Neural cell (in vitro differentiated cells): ENCODE measurements at regions not wholly inside any gene's neighbourhood (a gene's known extent, or its start where the extent isn't known, plus 50 kb on each side); places are given as distances from the start of the nearest gene placed in this dataset.

Experiments used
- H2AFZ ChIP-seq: fragments of 200-600, 300-800 bp; sonication (generic), shearing (Covaris generic); 2 replicates; pipeline ENCODE4 v1.6.0; 2014; ENCODE audit warnings: low read depth, mild to moderate bottlenecking, antibody characterized with exemption, low read length, moderate library complexity
- H3F3A ChIP-seq: fragments of 200-600 bp; shearing (Covaris generic); 2 replicates; pipeline ENCODE4 v1.6.1; 2016; ENCODE audit warnings: mild to moderate bottlenecking, moderate library complexity, mixed read lengths, antibody characterized with exemption, low read length; ENCODE audit not compliant: insufficient read depth, poor library complexity, severe bottlenecking
- H3K27ac ChIP-seq: fragments of 200-600, 300-800 bp; sonication (generic), shearing (Covaris generic); 2 replicates; pipeline ENCODE4 v1.5.1; 2014; ENCODE audit warnings: mild to moderate bottlenecking, low read length, moderate library complexity
- H3K27me3 ChIP-seq: fragments of 300-800, 200-600 bp; sonication (generic), shearing (Covaris generic); 2 replicates; pipeline ENCODE4 v1.6.0; 2014; ENCODE audit warnings: mild to moderate bottlenecking, low read depth, low read length, moderate library complexity; ENCODE audit not compliant: insufficient read depth
- H3K36me3 ChIP-seq: fragments of 300-800, 200-600 bp; sonication (generic), shearing (Covaris generic); 2 replicates; pipeline ENCODE4 v1.5.1; 2014; ENCODE audit warnings: mild to moderate bottlenecking, antibody characterized with exemption, low read length, moderate library complexity; ENCODE audit not compliant: insufficient read depth
- H3K4me2 ChIP-seq: fragments of 300-800, 200-600 bp; sonication (generic), shearing (Covaris generic); 2 replicates; pipeline ENCODE4 v1.6.0; 2014; ENCODE audit warnings: mild to moderate bottlenecking, low read length
- H3K4me3 ChIP-seq: fragments of 300-800, 200-600 bp; sonication (generic), shearing (Covaris generic); 2 replicates; pipeline ENCODE4 v1.5.1; 2014; ENCODE audit warnings: mild to moderate bottlenecking, low read length, moderate library complexity
- H3K79me2 ChIP-seq: fragments of 200-600 bp; shearing (Covaris generic); replicated peaks from 2 replicates; pipeline ENCODE4 v1.6.0; 2014; ENCODE audit warnings: mild to moderate bottlenecking, low read length, moderate library complexity; ENCODE audit not compliant: insufficient read depth
- H3K9ac ChIP-seq: fragments of 300-800, 200-600 bp; sonication (generic), shearing (Covaris generic); 2 replicates; pipeline ENCODE4 v1.6.1; 2016; ENCODE audit warnings: mild to moderate bottlenecking, low read length, mixed read lengths
- H3K9me2 ChIP-seq: fragments of 200-600 bp; shearing (Covaris generic); 2 replicates; pipeline ENCODE4 v1.6.1; 2016; ENCODE audit warnings: mild to moderate bottlenecking, low read length, mixed read lengths; ENCODE audit not compliant: insufficient read depth
- H3K9me3 ChIP-seq: fragments of 200-600, 300-800 bp; sonication (generic), shearing (Covaris generic); 2 replicates; pipeline ENCODE4 v1.6.1; 2016; ENCODE audit warnings: mild to moderate bottlenecking, mixed run types, low read length, moderate library complexity, mixed read lengths
- H4K20me1 ChIP-seq: fragments of 200-600 bp; shearing (Covaris generic); 2 replicates; pipeline ENCODE4 v1.6.1; 2016; ENCODE audit warnings: mild to moderate bottlenecking, mixed run types; ENCODE audit not compliant: insufficient read depth
- CTCF ChIP-seq: fragments of 450-650 bp; IDR thresholded peaks from 2 replicates; pipeline ENCODE4 v1.5.1; 2014; ENCODE audit warnings: antibody characterized with exemption, mild to moderate bottlenecking, moderate library complexity; ENCODE audit not compliant: poor library complexity, severe bottlenecking
- EP300 ChIP-seq: fragments of 450-650 bp; conservative IDR thresholded peaks from 2 replicates; pipeline ENCODE4 v1.6.1; 2014; ENCODE audit warnings: antibody characterized with exemption, mild to moderate bottlenecking, moderate library complexity; ENCODE audit not compliant: poor library complexity, severe bottlenecking
- EZH2 ChIP-seq: fragments of 200-600, 300-800 bp; shearing (Covaris generic), sonication (generic); IDR thresholded peaks from 2 replicates; pipeline ENCODE4 v1.6.1; 2014; ENCODE audit warnings: antibody characterized with exemption, low read length, borderline replicate concordance, mild to moderate bottlenecking; ENCODE audit not compliant: insufficient read depth, poor library complexity, severe bottlenecking
- RAD21 ChIP-seq: fragments of 450-650 bp; conservative IDR thresholded peaks from 2 replicates; pipeline ENCODE4 v1.6.1; 2014; ENCODE audit warnings: antibody characterized with exemption, mild to moderate bottlenecking, moderate library complexity
- REST ChIP-seq: IDR thresholded peaks from 2 replicates; pipeline ENCODE4 v1.6.1; 2012; ENCODE audit warnings: borderline replicate concordance
- TAF1 ChIP-seq: IDR thresholded peaks from 2 replicates; pipeline ENCODE4 v1.6.1; 2012; ENCODE audit warnings: low read depth

GRCh38 chr5:53368966-53369605 lies 111.3 kb upstream of the FST start:
- H3K36me3 ChIP-seq: no peaks in the 10 kb centered on the region
- no peak overlapping the region for H3K4me2 ChIP-seq
- H3K27ac ChIP-seq: no peak overlapping the region
- TF ChIP-seq REST (no peak), EP300 (no peak), EZH2 (no peak), CTCF (no peak), TAF1 (no peak)
- H2AFZ ChIP-seq: no peak overlapping the region
- H3K27me3 ChIP-seq: no peaks in the 10 kb centered on the region
- no peaks in the 10 kb centered on the region for H4K20me1 ChIP-seq
- H3K9me3 ChIP-seq: no peaks in the 10 kb centered on the region
- no peaks in the 10 kb centered on the region for H3K9me2 ChIP-seq
- H3K9ac ChIP-seq: no peak overlapping the region
- H3F3A ChIP-seq: no peaks in the 10 kb centered on the region
- no peaks in the 10 kb centered on the region for H3K79me2 ChIP-seq
- no peak overlapping the region for H3K4me3 ChIP-seq

GRCh38 chr5:53369681-53370080 lies 110.7 kb upstream of the FST start:
- TF ChIP-seq RAD21 (no peak), REST (no peak)
- Histone ChIP-seq H3K4me3 (no peak overlapping the region), H3K9ac (no peak overlapping the region), H3K79me2 (no peaks in the 10 kb centered on the region), H3K36me3 (no peaks in the 10 kb centered on the region), H4K20me1 (no peaks in the 10 kb centered on the region), H3K27ac (no peak overlapping the region), H2AFZ (no peak overlapping the region), H3K27me3 (no peaks in the 10 kb centered on the region), H3K4me2 (no peak overlapping the region), H3K9me3 (no peaks in the 10 kb centered on the region), H3K9me2 (no peaks in the 10 kb centered on the region), H3F3A (no peaks in the 10 kb centered on the region)
